NCI-H2081 (cell line): ENCODE measurements at regions not wholly inside any gene's neighbourhood (a gene's known extent, or its start where the extent isn't known, plus 50 kb on each side); places are given as distances from the start of the nearest gene placed in this dataset.

Experiments used
- DNase-seq, 2 experiments: peaks; one replicate each; lab custom pipeline; 2025; lab: John Stamatoyannopoulos, UW

DNA sequence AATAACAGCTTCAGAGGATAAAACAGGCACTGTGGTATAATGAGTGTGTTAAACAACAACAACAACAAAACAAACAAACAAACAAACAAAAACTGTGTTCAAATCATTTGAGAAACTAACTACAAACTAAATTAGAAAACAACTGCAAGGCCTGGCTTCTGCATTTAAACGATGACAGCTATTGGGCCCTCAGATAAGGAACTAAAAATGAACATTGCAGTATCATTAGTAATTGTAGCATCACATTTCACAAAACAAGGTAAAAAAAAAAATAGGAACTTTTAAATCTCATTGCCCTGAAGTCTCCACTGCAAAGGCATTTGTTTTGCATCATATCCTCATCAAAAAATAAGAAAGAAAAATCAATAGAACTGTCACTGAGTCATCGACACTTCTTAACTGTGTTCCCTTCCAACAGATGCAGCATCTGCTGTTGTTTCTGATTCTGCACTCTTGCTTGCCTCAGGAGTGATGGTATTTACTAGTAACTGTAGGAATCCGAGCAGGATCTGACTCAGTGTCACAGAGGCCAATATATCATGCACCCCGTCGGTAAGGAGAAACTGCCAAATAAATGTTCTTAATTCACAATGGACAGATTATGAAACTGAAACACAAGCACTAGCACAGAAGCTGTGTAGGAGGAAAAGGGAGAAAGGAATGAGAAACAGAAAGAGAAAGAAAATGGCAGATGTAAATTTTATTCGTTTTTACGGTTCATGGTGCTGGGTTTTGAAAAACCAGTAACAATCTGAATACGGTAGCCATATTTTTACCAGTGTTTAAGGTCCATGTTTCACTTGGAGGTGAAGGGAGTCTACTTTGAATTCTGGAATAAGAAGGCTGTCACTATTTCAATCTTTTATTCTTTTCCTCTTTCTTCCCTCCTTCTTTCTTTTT, 365.7 kb upstream of the EPHA7 start:
- DNase-seq: no peak

DNA sequence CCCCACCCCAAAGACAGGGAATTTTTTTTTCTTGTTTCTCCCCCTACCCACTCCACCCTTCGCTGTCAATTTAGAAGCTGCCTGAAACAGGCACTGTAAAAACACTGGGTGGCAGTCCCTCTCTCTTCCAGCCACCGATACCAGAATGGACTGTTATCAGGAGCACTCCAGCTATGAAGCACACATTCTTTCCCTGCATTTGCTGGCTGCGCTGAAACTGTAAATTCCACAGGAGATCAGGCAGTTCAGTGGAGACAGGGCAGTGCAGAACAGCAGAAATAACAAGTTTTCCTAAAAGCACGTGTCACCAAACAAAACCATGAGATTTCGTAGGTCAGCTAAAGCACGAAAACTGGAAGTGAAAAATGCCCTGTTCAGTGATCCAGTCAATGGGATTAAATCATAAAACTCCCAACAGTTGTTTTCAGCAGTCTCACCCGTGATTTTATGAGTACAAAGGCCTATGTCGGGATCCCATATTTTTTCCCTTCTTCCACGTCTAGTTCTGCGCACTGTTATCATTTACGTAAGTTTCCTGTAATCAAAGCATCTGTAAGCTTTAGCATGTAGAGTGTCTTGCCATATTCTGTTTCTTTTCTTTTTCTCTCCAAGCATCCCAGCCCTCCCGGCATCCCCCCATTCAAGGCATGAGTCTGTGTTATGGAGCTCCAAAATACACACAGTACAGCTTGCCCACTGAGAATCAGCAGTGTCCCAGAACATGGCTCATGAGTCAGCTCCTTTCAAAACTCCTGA, 359.9 kb upstream of the EPHA7 start:
- DNase-seq: peak in 1 of 2 experiments; percentile 8

- DNase-seq: no peak
These were observed 339.8 kb upstream of the EPHA7 start for GRCh38 chr6:93759190-93759589.

DNA sequence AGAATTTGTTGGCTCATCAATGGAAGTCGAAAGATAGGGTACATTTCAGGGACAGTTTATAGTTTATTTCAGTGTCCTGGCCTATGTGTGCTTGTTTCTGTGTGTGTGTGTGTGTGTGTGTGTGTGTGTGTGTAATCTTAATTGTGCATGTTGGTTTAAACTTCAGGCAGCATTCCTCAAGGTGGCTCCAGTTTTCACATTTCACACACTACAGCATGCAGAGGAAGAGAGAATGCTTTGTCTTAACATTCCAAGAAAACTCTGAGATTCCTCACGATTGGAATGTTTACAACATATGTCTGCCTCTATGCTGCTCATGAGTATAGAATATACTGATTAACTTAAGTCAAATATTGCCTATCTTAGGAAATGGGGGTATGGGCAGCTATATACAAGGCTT, 332.6 kb upstream of the EPHA7 start:
- no peak for DNase-seq

DNA sequence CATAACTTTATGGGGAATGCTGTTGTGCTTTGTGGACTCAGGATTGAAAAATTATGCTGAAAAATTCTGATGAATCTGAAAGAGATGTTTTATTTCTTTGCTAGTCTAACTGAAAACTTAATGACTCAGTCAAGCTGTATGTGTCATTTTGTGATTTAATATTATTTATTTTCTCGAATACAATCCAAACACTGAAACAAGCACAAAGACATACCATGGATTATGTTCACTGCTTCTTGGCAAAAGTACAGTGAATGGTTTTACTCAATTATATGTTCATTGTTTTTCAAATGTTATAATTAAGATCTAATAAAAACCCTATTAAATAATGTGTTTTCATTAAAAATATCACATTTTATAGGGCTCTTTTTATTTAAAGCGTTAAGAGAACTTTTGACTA, 330.6 kb upstream of the EPHA7 start:
- no peak for DNase-seq

DNA sequence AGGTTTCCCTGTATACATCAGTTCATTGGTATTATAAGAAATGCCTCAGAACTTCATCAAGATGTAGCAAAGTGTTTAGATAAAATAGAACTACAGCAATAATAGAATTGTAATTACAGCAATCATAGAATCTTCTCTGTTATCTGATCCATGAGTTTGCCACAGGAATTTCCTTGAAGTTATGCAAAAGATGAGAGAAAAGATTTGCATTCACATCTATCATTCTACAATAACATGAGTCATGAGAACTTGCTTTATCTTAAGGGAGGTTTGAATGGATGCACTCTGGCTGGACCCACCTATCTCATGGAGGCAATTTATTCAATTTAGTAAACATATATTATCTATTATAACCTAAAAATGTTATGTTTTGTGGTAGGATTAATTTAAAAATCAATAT, 329.8 kb upstream of the EPHA7 start:
- no peak for DNase-seq

DNA sequence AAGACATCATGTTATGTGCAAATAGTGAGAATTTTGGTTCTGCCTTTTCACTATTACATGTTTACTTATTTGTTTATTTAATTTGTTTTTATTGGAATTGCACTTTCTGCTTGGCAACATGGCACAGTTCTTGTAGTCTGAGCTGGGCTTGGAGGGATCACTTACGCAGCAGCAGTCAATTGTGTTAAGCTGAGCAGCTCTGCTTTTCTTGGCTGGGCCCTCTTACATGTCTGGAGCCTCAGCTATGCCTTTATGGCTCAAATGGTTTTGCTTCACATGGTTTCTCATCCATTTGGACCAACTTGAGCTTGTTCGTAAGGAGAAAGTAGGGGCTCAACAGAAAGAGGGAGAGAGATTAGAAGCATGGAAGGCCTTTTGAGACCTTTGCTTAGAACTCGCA, 327.5 kb upstream of the EPHA7 start:
- no peak for DNase-seq

GRCh38 chr6:93745306-93745705, 325.9 kb upstream of the EPHA7 start:
- no peak for DNase-seq

- peak; percentile 59 to 94 for DNase-seq
These were observed 315.7 kb upstream of the EPHA7 start for GRCh38 chr6:93735099-93735498.

DNA sequence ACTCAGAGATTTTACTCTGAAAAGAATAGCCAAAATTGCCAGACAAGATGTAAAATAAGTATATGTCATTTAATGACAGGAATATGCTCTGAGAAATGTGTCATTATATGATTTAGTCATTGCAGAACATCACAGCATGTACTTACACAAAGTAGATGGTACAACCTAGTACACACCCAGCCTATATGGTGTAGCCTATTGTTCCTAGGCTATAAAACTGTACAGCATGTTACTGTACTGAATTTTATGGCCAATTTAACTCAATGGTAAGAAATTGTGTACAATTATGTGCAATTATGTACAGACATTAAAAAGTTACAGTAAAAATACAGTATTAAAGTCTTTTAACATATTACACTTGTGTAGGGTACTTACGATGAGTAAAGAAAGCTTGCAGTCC, 311.9 kb upstream of the EPHA7 start:
- DNase-seq: peak; percentile 50 to 90

GRCh38 chr6:93728150-93728549, 308.8 kb upstream of the EPHA7 start:
- DNase-seq: peak in 1 of 2 experiments; percentile 27

DNA sequence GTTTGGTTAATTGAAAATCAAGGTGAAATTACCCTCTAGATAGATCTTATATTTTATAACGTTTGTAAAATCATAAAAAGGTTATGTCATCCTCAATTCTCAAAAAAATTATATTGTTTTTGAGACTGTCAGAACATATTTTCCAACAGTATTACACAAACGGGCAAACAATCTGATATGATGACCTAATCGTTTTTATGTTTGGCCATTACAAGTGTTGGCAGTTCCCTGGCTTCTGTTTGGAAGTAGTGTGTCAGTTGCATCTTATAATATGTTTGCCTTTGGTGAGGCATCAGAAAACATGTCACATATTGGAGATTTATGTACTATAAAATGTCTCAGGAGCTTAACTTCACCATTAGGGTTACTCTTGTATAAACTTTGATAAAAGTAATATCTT, 308.1 kb upstream of the EPHA7 start:
- DNase-seq: peak in 1 of 2 experiments; percentile 60

GRCh38 chr6:93721386-93722048, 302.2 kb upstream of the EPHA7 start:
- DNase-seq: peak; percentile 84 to 94

GRCh38 chr6:93713974-93714373, 294.6 kb upstream of the EPHA7 start:
- DNase-seq: no peak

DNA sequence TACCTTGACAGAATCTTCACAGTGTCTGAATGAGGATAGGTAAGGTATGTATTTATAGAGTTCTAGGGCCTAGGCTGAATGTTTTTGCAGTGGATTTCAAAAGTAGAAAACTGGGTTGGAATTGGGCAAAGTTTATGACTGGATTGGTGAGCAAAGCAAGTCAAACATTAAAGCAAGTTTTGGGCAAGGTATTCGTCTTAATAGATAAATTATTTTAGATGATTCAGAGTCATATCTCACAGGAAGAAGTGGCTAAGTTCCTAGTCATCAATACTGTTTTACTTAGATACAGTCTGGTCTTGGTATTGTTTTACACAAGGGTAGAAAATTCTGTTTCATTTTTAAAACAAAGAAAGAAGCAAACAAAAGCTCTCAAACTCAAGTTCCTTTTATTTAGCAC, 284.1 kb upstream of the EPHA7 start:
- no peak for DNase-seq

DNA sequence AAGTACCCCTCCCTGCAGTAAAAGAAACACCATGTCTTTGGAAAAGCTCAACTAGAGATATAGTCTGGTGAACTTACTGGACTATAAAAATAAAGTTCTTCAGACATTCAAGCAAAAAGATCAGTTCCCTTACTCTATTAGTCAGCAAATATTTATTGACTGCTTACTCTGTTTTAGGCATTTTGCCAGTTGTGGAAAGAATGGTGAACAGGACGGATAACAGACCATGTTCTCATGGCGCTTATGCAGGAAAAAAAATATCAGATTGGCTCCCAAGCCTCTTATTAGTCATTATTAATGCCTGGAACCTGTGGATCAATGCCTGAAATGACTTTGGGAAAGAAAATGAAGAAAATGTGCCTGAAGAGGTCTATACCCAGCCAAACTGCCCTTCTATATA, 282.2 kb upstream of the EPHA7 start:
- no peak for DNase-seq

- DNase-seq: no peak
These were observed 266.1 kb upstream of the EPHA7 start for GRCh38 chr6:93685494-93685893.

GRCh38 chr6:93684339-93684738, 265.0 kb upstream of the EPHA7 start:
- no peak for DNase-seq

DNA sequence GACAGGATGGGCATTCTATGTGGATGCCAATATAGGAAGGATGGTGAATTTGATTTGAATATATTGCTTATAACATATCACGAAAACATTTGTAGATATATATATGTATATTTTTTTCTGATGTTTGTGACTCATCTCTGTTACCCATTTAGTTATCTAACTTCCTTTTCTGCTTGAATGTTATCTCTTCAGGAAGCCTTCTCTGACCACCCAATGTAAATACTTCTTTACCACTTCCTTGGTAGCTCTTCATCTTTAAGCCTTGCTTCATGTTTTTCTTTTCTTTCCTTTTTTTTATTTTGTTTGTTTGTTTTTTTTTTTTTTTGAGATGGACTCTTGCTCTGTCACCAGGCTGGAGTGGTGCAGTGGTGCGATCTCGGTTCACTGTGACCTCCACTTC, 260.5 kb upstream of the EPHA7 start:
- no peak for DNase-seq

- peak; percentile 5 to 11 for DNase-seq
These were observed 259.6 kb upstream of the EPHA7 start for GRCh38 chr6:93678841-93679454.

DNA sequence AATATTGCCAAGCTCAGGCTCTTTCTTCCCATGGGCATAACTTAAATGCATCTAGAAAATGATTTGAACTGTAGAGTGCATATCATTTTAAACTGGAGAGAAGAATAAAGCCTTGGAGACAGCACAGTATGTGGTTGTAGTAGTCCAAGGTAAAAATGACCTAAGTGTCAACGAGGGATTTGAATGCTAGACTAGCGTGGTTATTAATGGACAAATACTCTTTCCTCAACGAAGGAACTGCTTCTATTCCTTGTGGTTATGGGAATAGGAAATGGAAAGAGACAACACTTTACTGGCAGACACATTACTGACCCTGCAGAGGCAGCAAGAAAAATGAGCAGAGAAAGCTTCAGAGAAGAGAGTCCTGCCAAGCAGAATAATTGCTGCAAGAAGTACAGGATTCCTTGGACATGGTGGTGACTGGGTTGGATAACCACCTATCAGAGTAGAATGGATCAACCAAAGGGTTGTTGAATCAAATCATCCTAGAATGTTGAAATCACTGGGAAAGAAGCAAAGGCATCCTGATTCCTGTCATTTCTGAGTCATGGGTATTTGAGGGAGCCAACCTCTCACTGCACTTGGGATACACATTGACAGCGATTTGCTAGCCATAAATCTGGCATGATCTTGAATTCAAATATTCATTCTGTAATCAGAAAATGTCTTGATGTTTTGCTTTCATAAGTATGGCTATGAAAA, 258.1 kb upstream of the EPHA7 start:
- no peak for DNase-seq

DNA sequence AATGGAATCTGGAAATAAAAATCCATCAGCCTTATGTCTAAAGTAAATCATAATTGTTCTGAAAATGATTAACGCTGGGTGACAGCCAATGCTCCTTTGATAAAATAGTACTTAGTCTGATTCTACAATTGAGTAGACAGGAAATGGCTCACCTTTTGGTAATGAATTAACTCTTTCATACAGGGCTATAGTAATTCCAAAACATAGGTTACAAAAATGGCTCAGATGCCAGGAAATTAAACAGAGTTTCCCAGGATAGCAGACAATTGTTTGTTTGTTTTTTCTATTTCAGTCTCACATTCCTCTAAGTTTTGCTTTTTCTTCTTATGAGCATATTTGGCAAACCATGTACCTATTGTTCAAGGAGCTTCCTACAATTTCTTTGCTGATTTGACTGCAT, 257.2 kb upstream of the EPHA7 start:
- peak; percentile 30 to 67 for DNase-seq
